Keratinocyte (primary cell): ENCODE measurements at regions not wholly inside any gene's neighbourhood (a gene's known extent, or its start where the extent isn't known, plus 50 kb on each side); places are given as distances from the start of the nearest gene placed in this dataset.

Experiments used
- DNase-seq: peaks from one replicate; pipeline ENCODE4 v3.0.0-alpha.2; 2011; ENCODE audit warnings: low read depth, missing footprints, low spot score
- FAIRE-seq: peaks from 2 replicates; lab custom pipeline; 2011; peaks lifted over from hg19 to GRCh38; lab: Jason Lieb, UNC
- H2AFZ ChIP-seq: 2 replicates; pipeline ENCODE4 v1.6.0; 2012; ENCODE audit warnings: low read length, control low read depth, inconsistent platforms; ENCODE audit not compliant: control insufficient read depth
- H3K27ac ChIP-seq: 2 replicates; pipeline ENCODE4 v1.5.1; 2011; ENCODE audit warnings: low read length; ENCODE audit not compliant: control insufficient read depth, insufficient read depth
- H3K27me3 ChIP-seq: 3 replicates; pipeline ENCODE4 v1.6.0; 2011; ENCODE audit warnings: low read length; ENCODE audit not compliant: control insufficient read depth, insufficient read depth; ENCODE audit errors: extremely low read depth
- H3K36me3 ChIP-seq, 2 experiments: 2 replicates in 1 of 2; 3 replicates in 1 of 2; pipeline ENCODE4 v1.5.1; 2011; ENCODE audit warnings: low read length in 2 of 2, mild to moderate bottlenecking in 1 of 2; ENCODE audit not compliant: control insufficient read depth in 2 of 2, insufficient read depth in 2 of 2; ENCODE audit errors: extremely low read depth in 1 of 2
- H3K4me1 ChIP-seq: 3 replicates; pipeline ENCODE4 v1.5.1; 2011; ENCODE audit warnings: low read length; ENCODE audit not compliant: control insufficient read depth, insufficient read depth; ENCODE audit errors: extremely low read depth
- H3K4me2 ChIP-seq: 3 replicates; pipeline ENCODE4 v1.6.0; 2011; ENCODE audit warnings: low read depth, low read length; ENCODE audit not compliant: control insufficient read depth, insufficient read depth; ENCODE audit errors: extremely low read depth
- H3K4me3 ChIP-seq, 3 experiments: fragments of 200-600 bp in 1 of 3; sonication (generic) in 1 of 3; 2 replicates in 2 of 3; 3 replicates in 1 of 3; pipeline ENCODE4 v1.5.1; 2011 to 2016; ENCODE audit warnings: low read length in 3 of 3, mild to moderate bottlenecking in 3 of 3, control low read depth in 2 of 3, inconsistent platforms in 1 of 3, low read depth in 1 of 3, mixed read lengths in 1 of 3, mixed run types in 1 of 3, moderate library complexity in 1 of 3; ENCODE audit not compliant: control insufficient read depth in 2 of 3, insufficient read depth in 2 of 3; ENCODE audit errors: extremely low read depth in 1 of 3
- H3K79me2 ChIP-seq: 2 replicates; pipeline ENCODE4 v1.6.0; 2012; ENCODE audit warnings: low read length; ENCODE audit not compliant: control insufficient read depth, insufficient read depth
- H3K9ac ChIP-seq: 3 replicates; pipeline ENCODE4 v1.6.0; 2011; ENCODE audit warnings: low read length; ENCODE audit not compliant: control insufficient read depth, insufficient read depth; ENCODE audit errors: extremely low read depth
- H3K9me1 ChIP-seq: 3 replicates; pipeline ENCODE4 v1.6.0; 2011; ENCODE audit warnings: low read length; ENCODE audit not compliant: control insufficient read depth, insufficient read depth; ENCODE audit errors: extremely low read depth
- H3K9me3 ChIP-seq: 2 replicates; pipeline ENCODE4 v1.5.1; 2012; ENCODE audit warnings: low read depth, low read length; ENCODE audit not compliant: control insufficient read depth
- H4K20me1 ChIP-seq: 3 replicates; pipeline ENCODE4 v1.6.0; 2011; ENCODE audit warnings: low read length; ENCODE audit not compliant: control insufficient read depth, insufficient read depth; ENCODE audit errors: extremely low read depth
- EZH2 ChIP-seq: IDR thresholded peaks from one replicate; pipeline ENCODE4 v1.6.1; 2012; ENCODE audit warnings: inconsistent platforms, mild to moderate bottlenecking, low read length, moderate library complexity
- dilution Hi-C: fragments of 300-500 bp; cut with MboI; formaldehyde crosslinking; loops from one replicate; pipeline ENCODE4 v1.7.0; 2020; ENCODE audit warnings: low sequenced_read_pairs; ENCODE audit not compliant: extremely low pct_ligation_motif_present
- TF ChIP-seq, protein P1 (sequence below), 3 experiments: IDR thresholded peaks in 1 of 3; conservative IDR thresholded peaks in 1 of 3; optimal IDR thresholded peaks in 1 of 3; 2 replicates in 2 of 3; 3 replicates in 1 of 3; pipeline versions ENCODE3 to v1.5.1; 2011; ENCODE audit warnings: low read length in 3 of 3, mild to moderate bottlenecking in 3 of 3, moderate library complexity in 2 of 3, control low read depth in 1 of 3, inconsistent platforms in 1 of 3; ENCODE audit not compliant: insufficient read depth in 2 of 3; ENCODE audit errors: extremely low read depth in 1 of 3

GRCh38 chr13:106424805-106425204, 110.7 kb downstream of the EFNB2 start:
- Histone ChIP-seq H3K9me1 (no peaks in the 10 kb centered on the region), H3K27ac (no peak overlapping the region), H2AFZ (no peak overlapping the region), H3K27me3 (no peaks in the 10 kb centered on the region), H3K4me1 (no peaks in the 10 kb centered on the region), H3K9ac (no peak overlapping the region), H3K4me2 (no peak overlapping the region), H3K36me3 (no peaks in the 10 kb centered on the region), H3K9me3 (no peaks in the 10 kb centered on the region), H3K79me2 (no peaks in the 10 kb centered on the region), H3K4me3 (no peak overlapping the region), H4K20me1 (no peaks in the 10 kb centered on the region)
- dilution Hi-C loops: no loop called here
- FAIRE-seq (no peak), DNase-seq (no peak)
- TF ChIP-seq, protein P1, sequence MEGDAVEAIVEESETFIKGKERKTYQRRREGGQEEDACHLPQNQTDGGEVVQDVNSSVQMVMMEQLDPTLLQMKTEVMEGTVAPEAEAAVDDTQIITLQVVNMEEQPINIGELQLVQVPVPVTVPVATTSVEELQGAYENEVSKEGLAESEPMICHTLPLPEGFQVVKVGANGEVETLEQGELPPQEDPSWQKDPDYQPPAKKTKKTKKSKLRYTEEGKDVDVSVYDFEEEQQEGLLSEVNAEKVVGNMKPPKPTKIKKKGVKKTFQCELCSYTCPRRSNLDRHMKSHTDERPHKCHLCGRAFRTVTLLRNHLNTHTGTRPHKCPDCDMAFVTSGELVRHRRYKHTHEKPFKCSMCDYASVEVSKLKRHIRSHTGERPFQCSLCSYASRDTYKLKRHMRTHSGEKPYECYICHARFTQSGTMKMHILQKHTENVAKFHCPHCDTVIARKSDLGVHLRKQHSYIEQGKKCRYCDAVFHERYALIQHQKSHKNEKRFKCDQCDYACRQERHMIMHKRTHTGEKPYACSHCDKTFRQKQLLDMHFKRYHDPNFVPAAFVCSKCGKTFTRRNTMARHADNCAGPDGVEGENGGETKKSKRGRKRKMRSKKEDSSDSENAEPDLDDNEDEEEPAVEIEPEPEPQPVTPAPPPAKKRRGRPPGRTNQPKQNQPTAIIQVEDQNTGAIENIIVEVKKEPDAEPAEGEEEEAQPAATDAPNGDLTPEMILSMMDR (optimal IDR thresholded peaks at IDR 0.05 in 1 of 3, IDR thresholded peaks at IDR 0.05 in 1 of 3, conservative IDR thresholded peaks at IDR 0.05 in 1 of 3; ENCODE audit: extremely low read depth in 1 of 3, insufficient read depth in 2 of 3, low read length in 3 of 3): no peak
- TF ChIP-seq EZH2: no peak

- Histone ChIP-seq H2AFZ (no peak overlapping the region), H3K4me2 (no peak overlapping the region), H3K4me1 (no peaks in the 10 kb centered on the region), H4K20me1 (no peaks in the 10 kb centered on the region), H3K9me1 (no peaks in the 10 kb centered on the region), H3K27ac (no peak overlapping the region), H3K4me3 (no peak overlapping the region), H3K27me3 (no peaks in the 10 kb centered on the region), H3K9ac (no peak overlapping the region), H3K9me3 (no peaks in the 10 kb centered on the region), H3K36me3 (no peaks in the 10 kb centered on the region), H3K79me2 (no peaks in the 10 kb centered on the region)
- no peak for TF ChIP-seq EZH2
- TF ChIP-seq, protein P1 (optimal IDR thresholded peaks at IDR 0.05 in 1 of 3, IDR thresholded peaks at IDR 0.05 in 1 of 3, conservative IDR thresholded peaks at IDR 0.05 in 1 of 3; ENCODE audit: extremely low read depth in 1 of 3, insufficient read depth in 2 of 3, low read length in 3 of 3): no peak
- dilution Hi-C loops: no loop called here
- DNase-seq: no peak
- no peak for FAIRE-seq
Observed at GRCh38 chr13:106423530-106423929, 111.9 kb downstream of the EFNB2 start.
